ENCODE measurements at regions not wholly inside any gene's neighbourhood (a gene's known extent, or its start where the extent isn't known, plus 50 kb on each side); places are given as distances from the start of the nearest gene placed in this dataset.

- DNase-seq = no peak
Measured at GRCh38 chr5:68542207-68542606, 326.7 kb downstream of the PIK3R1 start.

DNA sequence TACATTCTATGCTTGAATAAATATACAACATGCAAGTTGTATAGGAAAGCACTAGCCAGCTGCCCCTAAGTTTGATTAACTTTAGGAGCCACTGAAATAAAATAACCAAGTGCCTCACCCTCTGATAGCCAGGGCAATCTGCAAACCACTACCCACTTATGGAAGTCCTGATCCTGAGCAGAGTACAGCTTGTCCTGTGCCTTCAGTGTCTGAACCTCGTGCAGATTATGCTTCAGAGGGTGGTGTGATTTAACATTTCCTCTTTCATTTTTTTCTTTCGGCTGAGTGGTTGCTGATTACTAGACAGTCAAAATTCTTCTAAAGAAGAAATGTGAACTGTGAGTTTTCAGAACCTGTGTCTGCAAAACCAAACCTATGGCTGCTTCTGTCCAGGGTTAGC, 327.7 kb downstream of the PIK3R1 start:
- no peak for DNase-seq

- DNase-seq = no peak
Measured at GRCh38 chr5:68544091-68544647, 328.6 kb downstream of the PIK3R1 start.

GRCh38 chr5:68544648-68545552, 329.3 kb downstream of the PIK3R1 start:
- DNase-seq = no peak

- no peak for DNase-seq
Measured at GRCh38 chr5:68545636-68546295, 330.2 kb downstream of the PIK3R1 start.

DNA sequence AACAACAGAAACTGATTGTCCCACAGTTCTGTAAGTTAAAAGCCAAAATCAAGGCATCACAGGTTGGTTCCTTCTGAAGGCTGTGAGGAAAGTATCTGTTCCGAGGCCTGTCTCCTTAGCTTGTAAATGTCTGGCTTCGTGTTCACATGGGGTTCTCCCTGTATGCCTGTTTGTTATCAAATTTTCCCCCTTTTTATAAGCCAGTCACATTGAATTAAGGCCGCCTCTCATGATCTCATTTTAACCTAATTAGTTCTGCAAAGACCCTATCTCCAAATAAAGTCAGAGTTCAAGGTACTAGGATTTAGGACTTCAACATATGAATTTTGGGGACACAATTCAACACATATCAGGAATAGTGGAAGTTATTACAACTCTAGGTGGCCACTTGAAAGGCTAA, 331.5 kb downstream of the PIK3R1 start:
- no peak for DNase-seq

GRCh38 chr5:68547622-68548021, 332.1 kb downstream of the PIK3R1 start:
- no peak for DNase-seq

GRCh38 chr5:68548959-68549676, 333.6 kb downstream of the PIK3R1 start:
- no peak for DNase-seq

DNA sequence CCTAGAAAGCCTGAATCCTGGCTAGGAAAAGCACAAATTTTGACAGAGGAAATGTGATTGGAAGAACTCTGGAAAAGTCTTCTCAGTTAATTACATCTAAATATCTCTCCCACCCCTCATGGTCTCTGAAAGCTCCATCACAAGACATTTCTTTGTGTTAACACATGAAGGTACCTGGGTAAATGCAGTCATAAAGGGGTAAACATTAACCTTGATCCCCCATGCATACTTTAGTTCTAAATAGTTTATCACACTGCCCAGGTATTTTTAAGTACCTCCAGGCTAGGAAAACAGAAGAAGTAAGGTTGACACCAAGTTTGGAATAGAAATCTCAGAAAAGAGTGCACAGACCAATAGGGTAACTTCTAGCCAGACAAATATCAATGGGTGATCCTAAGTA, 334.5 kb downstream of the PIK3R1 start:
- no peak for DNase-seq

DNA sequence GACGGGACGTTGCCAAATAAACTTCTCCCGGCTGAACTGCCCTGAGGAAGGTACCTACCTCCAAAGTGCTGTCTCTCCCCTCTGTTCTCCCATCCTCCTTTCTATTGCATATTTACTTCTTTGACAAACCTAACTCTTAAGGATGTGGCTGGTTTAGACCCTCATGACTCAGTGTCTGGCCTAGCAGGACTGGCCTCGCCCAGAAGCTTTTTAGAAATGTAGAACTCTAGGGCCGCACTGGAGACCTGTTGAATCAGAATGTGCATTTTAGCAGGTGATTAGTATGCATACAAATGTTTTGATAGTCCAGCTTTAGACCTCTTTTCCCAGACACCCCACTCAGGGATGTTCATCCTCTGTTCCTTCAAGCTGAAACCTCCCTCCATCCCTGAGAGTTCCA, 335.9 kb downstream of the PIK3R1 start:
- DNase-seq = no peak

GRCh38 chr5:68554571-68555279, 339.2 kb downstream of the PIK3R1 start:
- DNase-seq = no peak

- DNase-seq = no peak
Measured at GRCh38 chr5:68555907-68556681, 340.5 kb downstream of the PIK3R1 start.

GRCh38 chr5:68557162-68557936, 341.8 kb downstream of the PIK3R1 start:
- DNase-seq = no peak

DNA sequence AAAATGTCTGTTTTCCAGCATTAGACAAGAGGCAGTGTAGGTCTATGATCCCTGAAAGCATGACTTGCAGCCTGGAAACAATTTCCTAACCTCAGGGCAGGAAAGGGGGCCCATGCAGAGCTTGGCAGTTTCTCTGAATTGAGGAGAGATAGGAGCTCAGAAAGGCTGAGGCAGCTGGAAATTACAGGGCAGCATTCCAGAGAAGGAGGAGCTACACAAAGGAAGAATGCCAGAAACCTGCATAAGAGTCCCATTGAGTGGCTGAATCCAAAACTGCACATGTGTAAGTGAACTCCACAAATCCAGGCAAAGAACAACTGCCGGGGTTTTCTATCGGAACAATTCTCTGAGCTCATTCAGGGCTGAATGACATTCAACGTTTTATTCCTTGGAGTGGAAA, 346.8 kb downstream of the PIK3R1 start:
- DNase-seq = no peak

- no peak for DNase-seq
Measured at GRCh38 chr5:68565427-68565826, 349.9 kb downstream of the PIK3R1 start.

- DNase-seq = no peak
Measured at GRCh38 chr5:68576805-68577204, 361.2 kb downstream of the PIK3R1 start.

DNA sequence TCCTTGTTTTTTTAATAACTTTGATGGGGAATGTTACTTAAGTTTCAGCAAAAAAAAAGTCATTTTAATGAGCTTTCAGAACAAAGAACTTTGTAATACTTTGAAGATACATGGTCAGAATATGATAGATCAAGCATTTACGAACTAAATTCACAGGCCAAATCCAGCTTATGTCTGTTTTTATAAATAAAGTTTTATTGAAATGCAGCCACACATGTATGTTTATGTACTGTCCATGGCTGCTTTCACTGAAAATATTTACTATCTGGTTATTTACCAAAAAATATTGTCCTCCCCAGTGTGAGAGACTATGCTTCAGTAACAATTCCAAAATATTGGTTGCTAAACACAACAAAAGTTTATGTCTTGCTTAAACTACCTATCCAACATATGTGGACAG, 366.7 kb downstream of the PIK3R1 start:
- no peak for DNase-seq

GRCh38 chr5:68587171-68587570, 371.6 kb downstream of the PIK3R1 start:
- DNase-seq = no peak

DNA sequence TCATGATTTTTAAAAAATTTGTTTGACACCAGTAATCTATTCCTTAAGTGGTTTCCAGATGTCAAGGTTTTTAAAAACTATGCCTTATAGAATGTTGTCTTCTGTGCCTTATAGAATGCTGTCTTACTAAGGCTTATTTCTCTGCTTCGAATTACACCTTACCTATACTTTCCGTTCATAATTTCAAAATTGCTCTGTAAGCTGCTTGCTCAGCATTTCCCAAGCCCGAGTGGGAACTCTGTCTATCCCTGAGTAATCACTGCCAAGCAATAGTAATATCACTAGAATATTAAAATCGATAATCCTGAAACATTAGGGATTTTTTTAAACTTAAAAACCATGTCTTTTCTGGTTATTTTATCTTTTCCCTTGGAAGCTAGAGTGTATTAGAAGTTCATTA, 376.3 kb downstream of the PIK3R1 start:
- DNase-seq = no peak

GRCh38 chr5:68592351-68592750, 376.8 kb downstream of the PIK3R1 start:
- DNase-seq = no peak

DNA sequence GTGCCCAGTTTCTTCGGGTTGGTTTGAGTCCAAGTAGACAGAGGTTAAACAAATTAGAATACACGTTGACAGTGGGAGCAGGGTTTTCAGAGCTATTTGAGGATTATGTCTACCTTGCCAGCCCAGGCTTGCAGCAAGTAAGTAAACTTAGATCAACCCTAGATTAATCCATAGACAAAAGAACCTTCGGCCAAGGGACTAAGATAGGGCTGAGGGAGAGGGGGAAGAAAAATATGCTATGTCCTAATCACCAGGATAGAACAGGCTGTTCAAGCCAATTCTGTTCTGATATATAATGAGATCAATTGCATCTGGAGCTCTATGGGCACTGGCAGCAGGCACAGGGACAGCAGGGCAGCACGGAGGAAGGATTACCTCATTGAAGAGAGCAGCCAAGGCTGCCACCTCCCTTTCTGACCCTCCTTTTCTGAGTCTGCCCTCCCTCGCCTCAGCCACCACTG, 377.7 kb downstream of the PIK3R1 start:
- DNase-seq = no peak

All from activated CD8-positive, alpha-beta memory T cell treated with anti-CD3 and anti-CD28 coated beads for 24 hours (primary cell).